ENCODE measurements at regions not wholly inside any gene's neighbourhood (a gene's known extent, or its start where the extent isn't known, plus 50 kb on each side); places are given as distances from the start of the nearest gene placed in this dataset.

DNA sequence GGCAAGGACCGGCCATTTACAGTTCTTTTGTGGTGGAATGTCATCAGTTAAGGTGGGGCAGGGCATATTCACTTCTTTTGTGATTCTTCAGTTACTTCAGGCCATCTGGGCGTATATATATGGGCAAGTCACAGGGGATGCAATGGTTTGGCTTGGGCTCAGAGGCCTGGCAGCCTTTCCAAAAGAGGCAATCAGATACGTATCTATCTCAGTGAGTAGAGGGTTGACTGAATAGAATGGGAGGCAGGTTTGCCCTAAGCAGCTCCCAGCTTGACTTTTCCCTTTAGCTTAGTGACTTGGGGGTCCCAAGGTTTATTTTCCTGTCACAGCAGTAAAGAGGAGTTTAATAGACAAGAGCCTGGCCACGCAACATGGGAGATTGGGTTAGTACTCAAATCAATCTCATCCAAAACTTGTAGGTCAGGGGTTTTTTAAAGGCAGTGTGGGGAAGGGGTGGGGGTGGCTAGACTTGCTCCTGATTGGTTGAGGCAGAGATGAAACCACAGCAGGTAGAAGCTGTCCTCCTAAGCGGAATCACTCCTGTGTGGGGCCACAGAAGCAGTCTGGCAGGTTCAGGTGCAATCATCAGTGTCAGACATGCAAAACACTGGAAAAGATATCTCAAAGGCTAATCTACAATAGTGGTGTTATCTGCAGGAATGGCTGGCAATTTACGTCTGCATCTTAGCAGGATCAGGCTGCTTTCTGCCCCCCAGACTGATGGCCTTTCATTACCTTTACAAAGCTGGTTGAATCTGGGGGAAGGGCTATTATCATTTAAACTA lies 112.9 kb downstream of the TLR5 start (continued):
- TF ChIP-seq NRF1 (IDR thresholded peaks at IDR 0.05; ENCODE audit: low read depth, low read length), result no peak
- no peak for TF ChIP-seq RAD21 (IDR thresholded peaks at IDR 0.05 in 1 of 2, conservative IDR thresholded peaks at IDR 0.05 in 1 of 2; ENCODE audit: low read depth in 2 of 2, low read length in 2 of 2)
